PFSK-1 (cell line): ENCODE measurements at regions not wholly inside any gene's neighbourhood (a gene's known extent, or its start where the extent isn't known, plus 50 kb on each side); places are given as distances from the start of the nearest gene placed in this dataset.

Source experiments
- FOXP2 ChIP-seq: optimal IDR thresholded peaks from 2 replicates; pipeline ENCODE3; 2011; ENCODE audit warnings: borderline replicate concordance, control low read depth, inconsistent platforms; ENCODE audit not compliant: insufficient read depth; ENCODE audit errors: extremely low read length, extremely low read depth
- POLR2AphosphoS5 ChIP-seq: IDR thresholded peaks from 2 replicates; pipeline ENCODE4 v1.6.1; 2012; ENCODE audit warnings: low read depth, mild to moderate bottlenecking, control low read depth, low read length, moderate library complexity
- REST ChIP-seq, 2 experiments: IDR thresholded peaks; 2 replicates each; pipeline versions ENCODE4 v1.6.1 to v1.8.0; 2011 to 2012; ENCODE audit warnings: low read depth in 2 of 2, low read length in 2 of 2, control low read depth in 1 of 2, inconsistent platforms in 1 of 2, mild to moderate bottlenecking in 1 of 2, moderate library complexity in 1 of 2; ENCODE audit not compliant: insufficient read depth in 1 of 2
- SIN3A ChIP-seq: IDR thresholded peaks from 2 replicates; pipeline ENCODE4 v1.6.1; 2012; ENCODE audit warnings: mild to moderate bottlenecking, low read length, moderate library complexity, borderline replicate concordance; ENCODE audit not compliant: insufficient read depth
- TAF1 ChIP-seq: IDR thresholded peaks from 2 replicates; pipeline ENCODE4 v1.6.1; 2012; ENCODE audit warnings: low read length, control low read depth, borderline replicate concordance; ENCODE audit not compliant: insufficient read depth

DNA sequence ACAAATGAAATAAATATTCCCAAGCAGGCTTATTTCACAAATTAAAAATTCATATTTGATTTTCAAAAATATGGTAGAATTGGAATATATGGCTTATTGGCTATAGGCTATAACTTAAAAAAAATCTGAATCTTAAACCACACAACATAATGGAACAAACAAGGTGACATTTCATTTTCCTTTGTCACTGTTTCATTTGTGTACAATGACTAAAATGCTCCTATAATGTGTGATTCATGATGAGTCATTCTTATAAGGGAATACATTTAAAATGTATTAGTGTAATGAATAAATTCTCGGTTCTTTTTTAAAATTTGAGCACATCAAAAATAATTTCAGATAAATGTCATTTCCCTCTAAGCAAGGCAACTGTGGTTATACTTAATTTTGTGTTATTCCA is 148.0 kb upstream of the ANK3 start:
- TF ChIP-seq FOXP2 (no peak), REST (IDR thresholded peaks at IDR 0.05; ENCODE audit: insufficient read depth in 1 of 2, low read depth in 2 of 2, low read length in 2 of 2) (no peak), POLR2AphosphoS5 (no peak), TAF1 (no peak), SIN3A (no peak)

GRCh38 chr10:60536529-60537114 is 146.9 kb upstream of the ANK3 start:
- TF ChIP-seq REST (IDR thresholded peaks at IDR 0.05; ENCODE audit: insufficient read depth in 1 of 2, low read depth in 2 of 2, low read length in 2 of 2) (no peak), FOXP2 (no peak), TAF1 (no peak), POLR2AphosphoS5 (no peak), SIN3A (no peak)

DNA sequence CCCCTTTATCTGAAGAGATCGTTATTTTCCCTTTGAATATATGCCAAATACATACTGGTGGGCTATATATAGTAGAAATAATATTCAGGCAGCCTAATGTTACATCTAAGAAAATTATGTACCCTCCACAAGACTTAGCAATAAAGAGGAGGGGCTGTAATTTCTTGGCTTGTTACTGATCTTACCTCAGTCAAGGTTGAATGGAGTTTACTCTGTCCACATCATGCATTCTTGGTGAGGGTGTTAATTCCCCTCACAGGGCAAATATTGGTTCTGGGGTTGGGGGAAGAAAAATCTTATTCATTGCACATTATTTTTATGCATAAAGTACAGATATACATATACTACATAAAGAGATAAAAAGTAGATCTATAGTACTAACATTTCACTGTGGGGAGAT is 145.8 kb upstream of the ANK3 start:
- TF ChIP-seq REST (IDR thresholded peaks at IDR 0.05; ENCODE audit: insufficient read depth in 1 of 2, low read depth in 2 of 2, low read length in 2 of 2), result no peak
- no peak for TF ChIP-seq SIN3A
- no peak for TF ChIP-seq POLR2AphosphoS5
- no peak for TF ChIP-seq TAF1
- no peak for TF ChIP-seq FOXP2

DNA sequence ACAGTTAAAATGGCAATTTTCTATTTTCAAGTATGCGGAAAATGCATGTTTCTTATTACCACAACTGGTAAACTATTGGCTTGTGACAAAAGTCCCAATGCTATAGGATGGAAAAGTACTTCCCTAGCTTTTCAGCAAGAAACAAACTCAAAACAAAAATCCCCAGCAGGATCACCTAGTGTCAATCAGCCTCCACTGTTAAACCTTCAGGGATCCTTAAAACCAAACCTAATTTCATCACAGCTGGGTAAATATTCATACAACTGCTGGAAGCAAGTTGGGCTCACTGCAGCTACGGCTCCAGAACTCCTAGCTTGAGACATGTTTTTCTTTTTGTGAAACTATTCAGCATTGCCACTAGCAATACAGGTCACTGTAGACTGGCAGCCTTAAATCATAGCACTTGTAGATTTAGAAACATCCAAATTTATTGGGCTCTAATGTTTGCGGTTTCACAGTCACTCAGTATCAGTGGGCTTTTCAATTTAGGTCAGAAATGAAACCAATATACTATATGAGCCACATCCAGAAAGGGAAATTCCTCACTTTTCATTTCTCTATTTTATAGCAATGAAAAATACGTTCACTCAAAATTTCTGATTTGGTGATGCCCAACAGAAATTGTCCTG is 145.2 kb upstream of the ANK3 start:
- TF ChIP-seq FOXP2 (no peak), POLR2AphosphoS5 (no peak), SIN3A (no peak), REST (IDR thresholded peaks at IDR 0.05; ENCODE audit: insufficient read depth in 1 of 2, low read depth in 2 of 2, low read length in 2 of 2) (no peak), TAF1 (no peak)
